ENCODE measurements at regions not wholly inside any gene's neighbourhood (a gene's known extent, or its start where the extent isn't known, plus 50 kb on each side); places are given as distances from the start of the nearest gene placed in this dataset.
"Not testable (repeated sequence)": the region's sequence is repeated elsewhere in the genome, so short reads cannot be mapped to it uniquely, and the experiment has no call there.

- not testable (repeated sequence) for DNase-seq
Observed at GRCh38 chr13:112286733-112287132, 89.4 kb upstream of the SPACA7 start.

GRCh38 chr13:112320303-112320702 is 55.9 kb upstream of the SPACA7 start:
- no peak for DNase-seq

DNA sequence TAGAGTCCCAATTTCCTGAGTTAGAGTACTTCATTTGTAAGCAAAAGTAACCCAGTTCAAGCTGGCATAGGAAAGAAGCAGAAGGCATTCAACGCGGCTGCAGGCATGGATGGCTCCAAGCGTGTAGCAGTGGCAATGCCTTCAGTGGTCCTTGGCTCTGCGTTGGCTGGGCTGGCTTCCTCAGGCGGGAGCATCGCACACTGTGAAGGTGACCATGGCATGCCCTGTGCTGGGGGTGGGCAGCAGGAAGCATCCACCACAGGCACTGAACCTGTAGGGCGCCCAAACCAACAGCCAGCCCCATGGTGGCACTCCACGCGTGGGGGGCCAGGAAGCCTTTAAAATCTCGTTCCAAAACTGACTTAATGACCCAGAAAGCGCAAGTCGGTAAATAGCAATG is 53.6 kb upstream of the SPACA7 start:
- DNase-seq: no peak

- DNase-seq: no peak
Observed at GRCh38 chr13:112324116-112324515, 52.0 kb upstream of the SPACA7 start.

- no peak for DNase-seq
Observed at GRCh38 chr13:112325142-112325808, 50.9 kb upstream of the SPACA7 start.

DNA sequence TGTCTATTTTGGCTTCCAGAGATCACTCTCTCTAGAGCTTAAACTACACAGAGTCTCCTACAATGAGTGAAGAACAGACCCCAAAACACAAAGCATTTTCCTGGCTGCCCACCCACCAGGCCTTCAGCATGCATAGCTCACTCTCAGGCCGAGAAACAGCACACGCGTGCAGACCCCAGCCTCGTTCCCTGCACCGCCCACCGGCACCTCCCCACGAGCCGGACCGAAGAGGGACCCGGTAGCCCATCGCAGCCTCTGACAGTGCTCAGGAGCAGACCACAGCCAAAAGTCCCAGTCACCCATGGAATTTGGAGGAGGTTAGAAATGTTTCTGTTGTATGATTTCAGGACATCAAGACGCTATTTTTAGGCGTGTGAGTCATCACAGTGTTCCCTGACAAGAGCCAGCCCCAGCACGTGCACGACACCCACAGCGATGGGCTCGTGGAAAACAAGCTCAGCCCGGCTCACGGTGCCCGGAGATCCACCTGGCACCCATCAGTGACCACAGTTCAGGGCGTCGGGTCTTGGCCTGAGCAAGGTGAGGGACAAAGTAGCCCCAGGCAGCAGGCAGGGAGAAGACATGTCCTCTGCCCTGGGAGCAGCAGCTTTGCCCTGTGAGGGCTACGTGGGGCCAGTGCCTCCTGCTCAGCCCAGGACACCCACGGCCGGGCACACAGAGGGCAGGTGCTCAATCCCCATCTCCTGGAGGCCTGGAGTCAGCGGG is 50.1 kb upstream of the SPACA7 start:
- DNase-seq: no peak

Measured in NCI-H1092 (cell line).